HG03342 (cell line): ENCODE measurements at regions not wholly inside any gene's neighbourhood (a gene's known extent, or its start where the extent isn't known, plus 50 kb on each side); places are given as distances from the start of the nearest gene placed in this dataset.
"Not testable (repeated sequence)": the region's sequence is repeated elsewhere in the genome, so short reads cannot be mapped to it uniquely, and the experiment has no call there.

ENCODE experiments used
- ATAC-seq: cut with Tn5 transposase; IDR thresholded peaks from one replicate; pipeline ENCODE4 v1.9.1; 2021; ENCODE audit warnings: mild to moderate bottlenecking, moderate library complexity; ENCODE audit not compliant: unreplicated experiment

GRCh38 chr6:155755452-155755851 is 299.8 kb upstream of the NOX3 start:
- ATAC-seq, result no peak

GRCh38 chr6:155748778-155749177 is 293.1 kb upstream of the NOX3 start:
- ATAC-seq, result not testable (repeated sequence)

GRCh38 chr6:155747491-155747890 is 291.9 kb upstream of the NOX3 start:
- no peak for ATAC-seq

- ATAC-seq, result no peak
Measured at GRCh38 chr6:155740781-155741399, 285.3 kb upstream of the NOX3 start.

- ATAC-seq, result no peak
Measured at GRCh38 chr6:155738602-155739105, 283.0 kb upstream of the NOX3 start.

GRCh38 chr6:155717374-155717773 is 261.7 kb upstream of the NOX3 start:
- no peak for ATAC-seq

- no peak for ATAC-seq
Measured at GRCh38 chr6:155710704-155711103, 255.1 kb upstream of the NOX3 start.

- no peak for ATAC-seq
Measured at GRCh38 chr6:155709262-155709661, 253.6 kb upstream of the NOX3 start.

- ATAC-seq, result no peak
Measured at GRCh38 chr6:155708100-155708499, 252.5 kb upstream of the NOX3 start.

- ATAC-seq, result no peak
Measured at GRCh38 chr6:155706806-155707205, 251.2 kb upstream of the NOX3 start.

- no peak for ATAC-seq
Measured at GRCh38 chr6:155706341-155706740, 250.7 kb upstream of the NOX3 start.

GRCh38 chr6:155701342-155701741 is 245.7 kb upstream of the NOX3 start:
- ATAC-seq, result no peak

- no peak for ATAC-seq
Measured at GRCh38 chr6:155695495-155695894, 239.9 kb upstream of the NOX3 start.

- ATAC-seq, result no peak
Measured at GRCh38 chr6:155694419-155694790, 238.8 kb upstream of the NOX3 start.

GRCh38 chr6:155693573-155694418 is 238.2 kb upstream of the NOX3 start:
- ATAC-seq, result no peak

GRCh38 chr6:155690820-155691219 is 235.2 kb upstream of the NOX3 start:
- no peak for ATAC-seq

GRCh38 chr6:155687645-155688044 is 232.0 kb upstream of the NOX3 start:
- no peak for ATAC-seq

GRCh38 chr6:155684416-155685196 is 229.0 kb upstream of the NOX3 start:
- ATAC-seq, result no peak

- no peak for ATAC-seq
Measured at GRCh38 chr6:155678361-155678760, 222.7 kb upstream of the NOX3 start.

GRCh38 chr6:155676346-155676745 is 220.7 kb upstream of the NOX3 start:
- no peak for ATAC-seq

- ATAC-seq, result no peak
Measured at GRCh38 chr6:155670655-155671054, 215.0 kb upstream of the NOX3 start.
